CD4-positive, alpha-beta T cell treated with Interleukin-15 for 1 hour (primary cell): ENCODE measurements at regions not wholly inside any gene's neighbourhood (a gene's known extent, or its start where the extent isn't known, plus 50 kb on each side); places are given as distances from the start of the nearest gene placed in this dataset.
"Not testable (repeated sequence)": the region's sequence is repeated elsewhere in the genome, so short reads cannot be mapped to it uniquely, and the experiment has no call there.

ENCODE experiments used
- DNase-seq: peaks from one replicate; pipeline ENCODE4 v3.0.0-alpha.2; 2020

DNA sequence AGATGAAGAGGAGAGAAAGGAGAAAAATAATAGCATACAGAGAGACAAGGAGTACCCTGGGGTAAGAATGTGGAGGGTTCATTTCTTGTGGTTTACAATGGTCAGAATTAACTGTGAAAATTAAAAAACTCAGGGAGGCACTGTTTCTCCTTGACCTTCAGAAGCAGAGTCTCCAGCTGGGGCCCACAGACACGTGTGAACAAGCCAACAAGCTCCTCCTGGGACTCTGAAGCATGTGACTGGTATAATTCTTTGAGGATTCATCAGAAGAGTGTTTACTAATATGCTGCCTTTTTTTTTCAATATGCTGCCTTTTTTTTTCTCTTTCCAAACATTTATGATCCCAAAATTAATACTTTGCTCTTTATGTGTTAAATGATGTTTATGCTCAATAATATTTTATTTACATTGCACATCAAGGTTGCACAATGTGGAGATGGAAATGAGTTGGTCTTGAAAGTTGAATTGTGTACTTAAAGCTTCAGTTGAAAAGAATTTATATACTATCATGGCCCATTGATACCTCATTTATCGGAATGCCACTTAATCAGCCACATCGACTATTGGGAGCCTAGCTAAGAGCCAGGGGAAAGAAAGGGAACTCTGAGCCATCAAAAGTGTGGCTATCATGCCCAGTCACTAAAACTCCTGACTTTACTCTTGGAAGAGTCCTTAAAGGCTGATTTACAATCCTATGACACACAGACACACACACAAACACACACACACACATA, 134.7 kb upstream of the RHOBTB1 start:
- DNase-seq, result no peak

DNA sequence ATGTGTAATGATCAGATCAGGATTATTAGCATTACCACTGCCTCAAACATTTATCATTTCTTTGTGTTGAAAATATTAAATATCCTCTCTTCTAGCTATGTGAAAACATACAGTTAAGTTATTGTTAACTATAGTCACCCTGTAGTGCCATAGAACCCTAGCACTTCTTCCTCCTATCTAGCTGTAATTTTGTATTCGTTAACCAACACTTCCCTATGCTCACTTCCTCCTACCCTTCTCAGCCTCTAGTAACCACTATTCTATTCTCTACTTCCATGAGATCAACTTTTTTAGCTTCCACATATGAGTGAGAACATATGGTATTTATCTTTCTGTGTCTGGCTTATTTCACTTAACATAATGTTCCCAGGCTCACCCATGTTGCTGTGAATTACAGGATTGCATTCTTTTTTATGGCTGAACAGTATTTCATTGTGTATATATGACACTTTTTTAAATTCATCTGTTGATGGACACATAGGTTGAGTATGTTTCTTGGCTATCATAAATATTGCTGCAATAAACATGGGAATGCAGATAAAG, 132.7 kb upstream of the RHOBTB1 start:
- no peak for DNase-seq

DNA sequence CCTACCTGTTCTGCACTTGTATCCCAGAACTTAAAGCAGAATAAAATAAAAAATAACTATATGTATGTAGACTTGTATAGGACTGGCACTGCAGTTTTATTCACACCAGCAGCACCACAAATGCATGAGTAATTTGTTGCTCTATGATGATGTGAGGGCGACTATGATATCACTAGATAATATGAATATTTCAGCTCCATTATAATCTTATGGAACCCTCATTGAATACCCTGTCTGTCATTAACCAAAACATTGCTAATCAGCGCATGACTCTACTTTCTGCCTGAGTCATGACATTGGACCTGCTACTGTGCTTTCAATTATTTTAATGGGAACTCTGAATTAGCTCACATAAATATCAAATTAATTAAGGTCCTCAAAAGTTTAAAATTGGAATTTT, 129.4 kb upstream of the RHOBTB1 start:
- DNase-seq, result no peak

DNA sequence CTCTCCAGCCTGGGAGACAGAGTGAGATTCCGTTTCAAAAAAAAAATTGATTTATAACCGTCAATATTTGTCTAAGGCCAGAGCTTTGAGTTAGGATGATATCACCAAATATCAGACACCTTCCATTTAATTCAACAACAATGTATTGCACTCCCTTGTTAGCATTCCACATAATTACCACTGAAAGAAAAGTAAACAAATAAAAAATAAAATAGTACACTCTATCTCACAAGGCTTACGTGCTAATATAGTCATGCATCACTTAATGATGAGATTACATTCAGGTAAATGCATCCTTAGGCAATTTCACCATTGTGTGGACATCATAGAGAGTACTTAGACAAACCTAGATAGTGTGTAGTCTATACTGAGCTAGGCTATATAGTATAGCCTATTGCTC, 127.6 kb upstream of the RHOBTB1 start:
- no peak for DNase-seq

DNA sequence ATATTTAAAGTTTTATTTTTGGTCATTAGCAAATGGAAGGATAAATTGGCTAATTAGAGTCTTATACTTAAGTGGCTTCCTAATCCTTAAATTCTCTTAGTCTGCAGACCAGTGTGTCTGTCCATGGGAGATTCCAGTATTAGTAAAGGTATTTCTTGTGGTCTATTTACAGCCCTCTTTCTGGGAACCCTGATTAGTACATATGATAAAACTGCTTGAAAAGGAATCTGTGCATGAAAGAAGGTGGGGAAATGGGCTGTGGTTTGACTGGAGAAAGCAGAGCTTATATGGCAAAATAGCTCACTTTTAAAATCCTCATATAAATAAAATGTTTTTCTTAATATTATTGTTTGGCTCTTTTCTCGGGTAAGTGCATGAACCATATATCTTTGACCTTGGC, 124.5 kb upstream of the RHOBTB1 start:
- DNase-seq, result no peak

DNA sequence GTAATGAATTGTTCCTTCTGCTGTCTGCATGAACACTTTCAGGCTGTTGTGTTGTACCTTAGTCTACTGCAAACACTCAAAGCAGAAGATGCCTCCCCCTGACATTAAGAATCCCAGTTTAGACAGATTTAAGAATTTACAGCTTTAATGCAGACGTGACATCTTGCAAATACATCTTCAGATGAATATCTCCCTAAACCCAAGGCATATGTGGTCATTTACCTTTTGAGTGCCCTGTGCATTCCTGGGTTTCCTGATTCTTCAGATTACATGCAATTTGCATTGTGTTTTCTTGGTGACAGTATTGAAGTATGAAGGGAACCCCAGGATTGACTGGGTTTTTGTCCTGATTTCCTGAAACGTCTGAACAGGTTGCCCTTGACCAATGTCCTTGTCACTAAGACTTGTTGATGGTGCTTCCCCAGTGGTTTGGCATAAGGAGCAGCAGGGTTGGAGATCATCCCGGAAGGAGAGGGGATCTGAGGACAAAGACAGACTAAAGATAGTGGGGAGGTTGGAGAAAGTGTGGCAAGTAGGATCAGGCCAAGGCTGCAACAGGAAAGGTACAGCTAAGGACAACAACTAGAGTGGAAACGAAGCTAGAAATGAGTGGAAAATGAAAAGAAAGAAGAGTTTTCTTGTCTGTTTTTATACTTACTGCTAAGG, 123.8 kb upstream of the RHOBTB1 start:
- no peak for DNase-seq

DNA sequence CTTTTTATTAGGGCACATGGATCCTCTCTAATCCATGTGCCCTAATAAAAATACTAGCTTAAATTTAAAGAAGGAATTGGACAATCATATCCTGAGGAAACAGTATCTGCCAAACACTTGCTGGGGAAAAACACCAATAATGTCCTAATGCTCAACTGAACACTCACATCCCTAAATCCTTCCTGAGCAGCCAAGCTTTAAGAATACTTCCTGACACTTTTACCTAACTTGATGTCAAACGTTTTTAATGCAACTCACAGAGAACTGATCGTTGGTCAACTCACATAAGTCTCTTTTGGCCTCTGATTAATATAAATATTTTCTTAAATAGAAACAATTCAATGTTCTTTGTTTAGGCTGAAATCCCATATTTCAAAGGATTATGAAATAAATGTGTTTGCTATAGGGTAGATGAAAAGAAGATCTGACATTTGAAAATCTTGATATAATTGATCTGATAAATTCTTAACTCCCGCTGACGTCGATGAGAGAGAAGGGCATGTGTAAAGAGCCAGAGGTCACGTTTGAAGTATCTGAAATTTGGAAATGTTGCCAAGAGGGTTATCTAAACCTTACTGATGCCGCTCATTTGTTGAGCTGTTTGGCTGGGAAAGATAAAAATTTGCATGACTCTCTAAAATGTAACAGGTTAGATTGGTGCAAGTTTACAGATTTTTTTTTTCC, 122.8 kb upstream of the RHOBTB1 start:
- DNase-seq, result no peak

DNA sequence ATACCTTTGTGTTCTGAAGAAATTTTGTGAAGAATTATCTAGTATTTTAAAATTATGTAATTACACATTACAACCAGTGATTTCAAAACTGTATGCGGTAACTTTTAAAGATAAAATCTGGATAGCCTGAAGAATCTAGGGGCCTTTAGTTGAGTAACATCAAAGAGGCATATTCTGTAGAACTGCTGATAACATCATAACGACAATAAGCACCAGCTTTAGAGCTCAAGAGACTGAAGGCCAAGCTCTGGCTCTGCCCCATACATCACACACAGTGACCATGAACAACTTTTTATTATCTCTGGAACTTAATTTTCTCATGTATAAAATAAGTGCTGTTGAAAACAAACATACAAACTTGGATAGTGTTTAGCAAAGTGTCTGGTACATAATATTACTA, 121.1 kb upstream of the RHOBTB1 start:
- DNase-seq, result no peak

DNA sequence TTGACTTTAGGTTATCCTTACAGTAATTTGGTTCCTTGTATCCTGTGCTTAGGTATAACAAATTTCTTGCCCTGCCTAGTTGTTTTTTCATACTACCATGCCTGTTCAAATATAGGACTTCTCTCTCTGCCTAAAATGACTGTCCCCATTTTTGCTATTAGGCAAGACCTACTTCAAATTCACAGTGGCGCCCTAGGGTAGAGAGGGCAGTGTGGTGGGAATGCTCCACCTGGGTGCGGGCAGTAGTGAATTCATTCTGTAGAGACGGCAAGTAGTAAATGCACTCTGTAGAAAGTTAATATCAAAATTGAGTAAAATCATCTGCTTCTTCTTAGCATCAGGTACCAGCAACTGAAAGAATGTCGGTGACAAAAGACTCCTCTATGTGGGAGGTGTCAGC, 120.4 kb upstream of the RHOBTB1 start:
- DNase-seq, result no peak

DNA sequence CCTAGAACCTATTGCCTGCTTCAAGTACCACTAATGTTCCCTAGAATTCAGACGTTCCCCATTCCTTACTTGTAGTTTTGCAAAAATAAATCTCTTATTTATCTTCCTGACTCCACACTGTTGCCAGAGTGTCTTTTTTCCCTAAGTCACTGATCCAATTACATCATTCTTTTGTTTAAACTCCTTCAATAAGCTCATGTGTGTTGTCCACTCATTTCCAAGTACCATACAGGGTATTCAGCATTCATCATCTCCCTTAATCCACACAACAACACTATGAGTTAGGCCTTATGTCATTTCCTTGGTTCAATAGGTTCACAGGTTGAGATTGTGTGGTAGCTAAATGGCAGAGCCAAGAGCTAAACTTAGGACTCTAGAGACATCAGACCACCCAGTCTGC, 119.9 kb upstream of the RHOBTB1 start:
- no peak for DNase-seq

DNA sequence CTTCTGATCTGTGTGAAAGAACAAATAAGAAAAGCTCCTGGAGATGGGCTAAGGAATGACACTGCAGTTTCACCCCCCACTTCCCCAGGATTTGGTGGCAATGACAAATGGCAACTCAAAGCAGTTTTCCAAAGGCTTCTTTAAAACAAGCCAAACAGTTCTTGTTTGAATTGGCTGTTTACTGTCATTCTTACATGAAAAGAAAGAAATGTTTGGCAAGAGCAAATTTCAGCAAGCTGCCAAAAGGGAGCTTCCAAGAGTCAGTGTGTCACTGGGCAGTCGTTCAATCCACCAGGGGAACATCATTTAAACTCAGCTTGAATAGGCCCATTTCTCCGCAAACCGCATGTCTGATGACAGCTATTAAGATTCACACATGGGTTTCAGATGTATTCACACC, 119.0 kb upstream of the RHOBTB1 start:
- no peak for DNase-seq

DNA sequence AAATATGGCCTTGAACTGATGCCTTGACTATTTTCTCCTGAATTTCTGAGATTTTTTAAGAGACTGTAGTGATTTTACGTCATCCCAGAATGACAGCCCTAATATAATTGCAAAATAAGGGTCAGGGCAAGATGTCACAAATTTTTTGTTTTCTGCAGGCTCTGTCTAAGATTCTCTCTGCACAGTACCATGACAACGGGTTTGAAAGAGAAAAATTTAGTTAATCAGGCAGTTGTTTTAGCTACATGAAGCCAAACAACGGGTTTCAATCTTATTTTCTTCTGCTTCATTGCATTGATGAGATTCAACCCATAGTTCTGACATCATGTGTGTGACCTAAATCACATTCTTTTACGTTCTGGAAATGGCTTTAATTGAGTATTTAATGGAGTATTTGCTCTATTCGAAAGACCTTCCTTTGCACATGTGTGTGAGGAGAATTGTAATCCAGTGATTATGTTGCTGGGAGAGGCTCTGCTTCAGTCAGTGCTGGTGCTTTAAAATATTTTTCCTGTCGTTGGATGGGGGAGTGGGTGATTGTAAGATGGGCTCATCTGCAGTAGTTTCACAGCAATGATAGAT, 118.0 kb upstream of the RHOBTB1 start:
- no peak for DNase-seq

DNA sequence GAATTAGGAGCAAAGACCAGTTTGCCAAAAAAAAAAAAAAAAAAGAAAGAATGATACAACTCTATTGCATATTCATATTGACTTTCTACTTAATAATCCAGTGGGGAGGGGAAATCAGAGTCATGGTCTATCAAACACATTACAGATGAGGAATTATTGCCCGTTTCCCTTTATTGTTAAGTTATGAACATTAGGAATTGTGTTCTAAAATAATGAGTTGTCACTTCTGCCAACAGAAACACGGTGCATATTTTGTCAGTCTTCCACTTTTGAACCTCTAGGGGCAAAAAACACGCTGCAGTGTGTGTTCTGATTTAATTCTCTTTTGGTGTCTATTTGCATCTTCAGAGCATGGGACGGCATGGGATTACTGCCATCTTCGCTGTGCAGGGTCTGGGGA, 115.7 kb upstream of the RHOBTB1 start:
- no peak for DNase-seq

DNA sequence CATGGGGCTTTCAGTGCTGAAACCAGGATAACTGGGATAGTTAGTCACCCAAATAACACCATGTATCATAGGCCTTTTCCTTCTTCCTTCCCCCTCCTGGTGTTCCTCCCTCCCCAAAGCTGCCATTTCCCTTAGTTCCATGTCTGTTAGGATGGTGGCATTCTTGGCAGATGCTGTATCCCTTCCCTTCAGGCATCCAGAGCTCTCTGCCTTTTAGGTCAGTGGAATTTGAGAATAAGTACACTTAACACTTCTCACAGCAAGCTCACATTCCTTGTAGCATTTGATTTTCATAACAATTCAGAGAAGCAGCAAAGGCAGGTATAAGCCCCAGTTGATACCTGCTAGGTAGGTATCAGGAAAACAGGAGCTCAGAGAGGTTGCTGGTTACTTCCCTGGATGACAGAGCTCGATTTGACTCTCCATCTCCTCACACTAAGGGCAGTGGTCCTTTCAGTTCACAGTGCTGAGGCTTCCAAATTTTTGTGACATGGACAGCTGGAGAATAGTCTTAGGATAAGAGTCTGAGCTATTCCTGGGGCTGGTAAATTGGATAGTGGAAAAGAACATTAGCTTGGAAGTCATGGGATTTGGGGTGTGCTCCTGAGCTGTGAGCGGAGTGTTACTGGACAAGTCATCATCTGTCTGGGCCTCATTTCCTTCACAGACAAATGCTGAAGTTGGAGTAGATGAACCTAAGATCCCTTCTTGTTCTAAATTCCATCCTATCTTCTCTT, 108.7 kb upstream of the RHOBTB1 start:
- DNase-seq, result no peak

DNA sequence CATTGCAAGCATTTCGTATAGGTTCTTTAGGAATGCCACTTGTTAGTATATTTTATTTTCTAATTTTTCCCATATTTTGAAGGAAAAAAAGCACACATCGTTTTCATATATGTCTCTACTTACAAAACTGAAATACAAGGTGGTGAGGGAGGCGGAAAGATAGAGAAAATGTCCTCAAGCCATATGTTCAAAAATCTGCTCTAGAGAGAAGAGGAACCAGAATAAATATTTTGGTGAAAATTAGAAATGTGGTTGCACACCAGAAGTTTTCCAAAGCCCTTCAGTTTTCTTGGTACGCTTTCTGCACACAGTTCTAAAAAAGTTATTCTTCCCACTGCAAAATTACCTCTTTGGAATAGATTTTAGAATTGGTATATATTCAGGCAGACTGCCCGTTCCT, 107.4 kb upstream of the RHOBTB1 start:
- DNase-seq, result no peak

DNA sequence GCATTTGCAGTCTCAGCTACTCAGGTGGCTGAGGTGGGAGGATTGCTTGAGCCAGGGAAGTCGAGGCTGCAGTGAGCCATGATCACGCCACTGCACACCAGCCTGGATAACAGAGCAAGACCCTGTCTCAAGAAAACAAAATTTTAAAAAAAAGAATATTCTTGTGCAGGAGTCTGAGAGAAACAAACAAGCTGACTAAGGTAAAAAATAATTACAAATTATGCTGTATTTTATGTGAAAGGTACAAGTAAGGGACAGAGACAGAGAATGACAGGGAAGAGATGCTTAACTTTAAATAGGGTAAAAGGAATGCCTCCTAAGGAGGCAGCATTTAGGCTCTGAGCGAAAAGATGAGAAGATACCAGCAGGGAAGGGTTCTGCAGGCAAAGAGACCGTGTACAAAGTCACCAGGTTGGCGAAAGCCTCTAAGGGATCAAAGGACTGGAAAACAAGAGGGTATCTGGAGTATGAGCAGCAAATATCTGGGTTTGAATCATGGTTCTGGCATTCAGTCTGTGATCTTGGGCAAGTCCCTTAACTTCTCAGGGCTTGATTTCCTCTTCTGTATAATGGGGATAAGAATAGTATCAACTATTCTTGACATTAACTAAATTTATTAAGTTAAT, 106.2 kb upstream of the RHOBTB1 start:
- DNase-seq, result no peak

DNA sequence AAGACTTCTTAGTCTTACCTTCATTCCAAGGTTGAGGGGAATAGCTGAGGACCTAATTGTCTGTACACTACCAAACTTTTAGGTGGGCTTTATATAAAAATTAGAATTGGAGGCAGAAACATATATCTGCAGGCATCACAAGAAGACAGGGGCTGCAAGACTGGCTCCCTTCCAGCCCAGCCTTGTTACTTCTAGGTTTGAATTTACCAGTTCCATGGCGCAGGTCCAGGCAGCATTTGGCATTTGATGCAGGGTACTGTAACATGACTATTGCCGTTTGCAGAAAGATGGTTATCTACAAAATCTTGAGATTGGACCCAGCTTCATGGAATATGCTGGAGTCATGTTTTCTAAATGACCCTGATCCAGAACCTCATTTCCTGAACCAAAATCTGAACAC, 105.4 kb upstream of the RHOBTB1 start:
- no peak for DNase-seq

DNA sequence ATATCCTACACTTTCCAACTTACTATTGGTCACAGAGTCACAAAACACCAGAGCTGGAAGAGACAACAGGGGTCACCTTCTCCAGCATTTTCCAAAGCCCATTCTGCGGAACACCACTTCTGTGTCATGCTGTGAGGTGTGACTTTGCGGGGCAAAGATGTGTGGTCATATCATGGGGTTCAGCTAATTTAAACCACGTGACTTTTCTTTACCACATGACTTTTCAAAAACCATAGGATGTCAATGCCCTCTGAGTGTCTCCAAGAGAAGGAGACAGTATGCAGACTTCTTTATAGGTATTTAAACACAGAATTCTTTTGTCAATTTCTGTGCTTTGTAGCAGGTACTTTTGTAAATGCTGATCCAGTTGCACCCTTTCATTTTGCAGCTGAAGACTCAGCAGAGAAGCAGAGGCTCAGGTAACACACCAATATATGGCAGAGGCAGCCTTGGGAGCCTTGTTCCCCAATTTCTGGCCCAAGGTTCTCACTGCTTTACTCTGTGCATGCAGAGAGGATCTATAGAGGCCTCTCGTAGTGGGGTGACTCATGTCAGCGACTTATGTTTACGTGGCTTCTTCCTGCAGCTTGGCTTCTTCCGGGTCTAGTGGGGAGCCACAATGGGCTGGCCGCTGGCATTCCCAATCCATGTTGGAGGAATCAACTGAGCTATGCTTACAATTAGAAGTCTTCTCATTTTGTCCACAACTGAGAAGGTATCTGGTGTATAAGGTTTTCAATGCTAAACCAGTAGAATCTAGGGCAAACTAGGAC, 104.0 kb upstream of the RHOBTB1 start:
- no peak for DNase-seq

DNA sequence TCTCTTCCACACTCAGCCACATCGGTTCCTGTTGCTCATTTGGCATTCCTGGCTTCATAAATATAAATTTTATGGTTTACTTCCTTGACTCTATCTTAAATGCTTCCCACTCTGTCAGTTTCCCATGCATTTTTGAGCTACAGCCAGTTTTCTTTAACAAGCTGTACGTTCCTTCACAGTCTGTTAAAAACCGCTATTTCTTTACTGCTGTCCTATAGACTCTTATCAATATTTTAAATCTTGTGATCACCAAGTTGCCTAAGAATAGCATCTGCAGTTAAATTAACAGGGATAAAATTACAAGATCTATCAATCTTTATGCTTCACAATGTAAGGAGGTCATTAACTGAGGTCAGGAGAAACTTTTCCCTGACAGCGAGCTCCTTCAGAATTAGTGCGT, 103.1 kb upstream of the RHOBTB1 start:
- DNase-seq, result no peak

DNA sequence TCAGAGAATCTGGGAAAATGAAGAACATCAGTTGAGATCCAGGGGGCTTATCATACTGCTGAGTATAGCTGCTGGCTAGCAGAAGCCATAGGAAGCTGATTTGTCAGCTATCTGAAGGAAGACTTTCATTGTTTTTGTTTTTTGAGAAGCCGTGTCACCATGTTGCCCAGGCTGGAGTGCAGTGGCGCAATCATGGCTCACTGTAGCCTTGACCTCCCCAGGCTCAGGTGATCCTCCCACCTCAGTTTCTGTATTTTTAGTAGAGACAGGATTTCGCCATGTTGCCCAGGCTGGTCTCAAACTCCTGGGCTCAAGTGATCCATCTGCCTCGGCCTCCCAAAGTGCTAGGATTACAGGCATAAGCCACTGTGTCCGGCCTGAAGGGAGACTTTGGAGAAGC, 101.5 kb upstream of the RHOBTB1 start:
- DNase-seq, result not testable (repeated sequence)

DNA sequence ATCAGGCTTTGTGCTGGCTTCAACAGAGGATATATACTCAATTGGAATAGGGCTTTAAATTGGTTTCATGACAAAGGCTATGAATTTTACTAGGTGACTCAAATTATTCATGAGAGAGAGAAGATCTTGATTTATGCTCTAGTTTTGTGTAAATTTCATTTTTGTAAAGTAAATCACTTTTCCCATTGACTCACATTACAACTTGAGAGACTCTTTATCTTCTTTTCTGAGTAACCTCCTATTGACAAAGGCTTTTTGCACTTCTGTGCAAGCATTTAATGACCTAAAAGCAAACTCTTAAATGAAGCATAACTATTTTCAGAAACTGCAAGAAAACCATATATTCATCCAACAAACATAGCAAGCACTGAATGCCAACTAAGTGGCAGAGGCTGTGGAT, 98.5 kb upstream of the RHOBTB1 start:
- DNase-seq, result no peak
